D721Med (cell line): ENCODE measurements at regions not wholly inside any gene's neighbourhood (a gene's known extent, or its start where the extent isn't known, plus 50 kb on each side); places are given as distances from the start of the nearest gene placed in this dataset.

Experiments
- DNase-seq: peaks from one replicate; pipeline ENCODE4 v3.0.0; 2011; ENCODE audit warnings: low spot score; ENCODE audit not compliant: insufficient read length
- FAIRE-seq: peaks from 2 replicates; lab custom pipeline; 2011; peaks lifted over from hg19 to GRCh38; lab: Jason Lieb, UNC
- TF ChIP-seq, protein P1 (sequence below): IDR thresholded peaks from 2 replicates; pipeline ENCODE4 v1.5.1; 2012; ENCODE audit warnings: mild to moderate bottlenecking, control low read depth; ENCODE audit not compliant: insufficient read depth; ENCODE audit errors: missing control alignments

DNA sequence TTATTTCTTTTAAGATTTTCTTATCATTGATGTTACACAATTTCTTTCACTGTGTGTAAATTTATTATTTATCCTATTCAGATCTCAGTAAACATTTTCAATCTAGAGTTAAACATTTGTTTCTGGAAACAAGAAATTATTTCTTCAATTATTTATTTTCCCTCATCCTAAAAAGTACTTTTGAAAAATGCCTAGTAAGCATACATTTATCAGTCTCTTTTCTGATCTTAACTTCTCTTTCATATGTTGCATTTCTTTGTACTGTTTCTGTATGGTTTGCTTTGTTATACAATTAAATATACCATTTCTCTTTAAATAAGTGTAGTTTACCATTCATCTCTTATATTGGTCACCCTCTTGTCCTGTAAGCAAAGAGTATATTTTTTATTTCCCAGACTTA is 263.2 kb downstream of the C12orf50 start:
- FAIRE-seq: no peak
- TF ChIP-seq, protein P1, sequence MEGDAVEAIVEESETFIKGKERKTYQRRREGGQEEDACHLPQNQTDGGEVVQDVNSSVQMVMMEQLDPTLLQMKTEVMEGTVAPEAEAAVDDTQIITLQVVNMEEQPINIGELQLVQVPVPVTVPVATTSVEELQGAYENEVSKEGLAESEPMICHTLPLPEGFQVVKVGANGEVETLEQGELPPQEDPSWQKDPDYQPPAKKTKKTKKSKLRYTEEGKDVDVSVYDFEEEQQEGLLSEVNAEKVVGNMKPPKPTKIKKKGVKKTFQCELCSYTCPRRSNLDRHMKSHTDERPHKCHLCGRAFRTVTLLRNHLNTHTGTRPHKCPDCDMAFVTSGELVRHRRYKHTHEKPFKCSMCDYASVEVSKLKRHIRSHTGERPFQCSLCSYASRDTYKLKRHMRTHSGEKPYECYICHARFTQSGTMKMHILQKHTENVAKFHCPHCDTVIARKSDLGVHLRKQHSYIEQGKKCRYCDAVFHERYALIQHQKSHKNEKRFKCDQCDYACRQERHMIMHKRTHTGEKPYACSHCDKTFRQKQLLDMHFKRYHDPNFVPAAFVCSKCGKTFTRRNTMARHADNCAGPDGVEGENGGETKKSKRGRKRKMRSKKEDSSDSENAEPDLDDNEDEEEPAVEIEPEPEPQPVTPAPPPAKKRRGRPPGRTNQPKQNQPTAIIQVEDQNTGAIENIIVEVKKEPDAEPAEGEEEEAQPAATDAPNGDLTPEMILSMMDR: no peak
- no peak for DNase-seq

DNA sequence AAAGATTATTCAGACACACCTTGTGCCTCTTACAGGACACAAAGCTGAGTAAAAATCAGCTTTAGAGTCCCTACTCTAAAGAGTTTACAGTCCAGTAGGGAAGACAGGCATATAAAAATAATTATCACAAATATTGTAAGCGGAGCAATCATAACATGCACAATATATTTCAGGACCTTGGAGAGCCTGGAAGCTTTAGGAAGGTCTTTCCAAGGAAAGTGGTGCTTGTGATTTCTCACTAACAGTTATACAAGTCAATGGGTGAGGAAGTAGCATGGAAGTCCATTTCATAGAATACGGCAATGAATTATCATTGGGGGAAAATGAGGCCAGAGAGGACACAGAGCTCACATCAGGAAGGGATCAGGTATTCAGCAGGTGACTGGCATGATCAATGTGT is 268.3 kb downstream of the C12orf50 start:
- TF ChIP-seq, protein P1: no peak
- no peak for FAIRE-seq
- DNase-seq: no peak

DNA sequence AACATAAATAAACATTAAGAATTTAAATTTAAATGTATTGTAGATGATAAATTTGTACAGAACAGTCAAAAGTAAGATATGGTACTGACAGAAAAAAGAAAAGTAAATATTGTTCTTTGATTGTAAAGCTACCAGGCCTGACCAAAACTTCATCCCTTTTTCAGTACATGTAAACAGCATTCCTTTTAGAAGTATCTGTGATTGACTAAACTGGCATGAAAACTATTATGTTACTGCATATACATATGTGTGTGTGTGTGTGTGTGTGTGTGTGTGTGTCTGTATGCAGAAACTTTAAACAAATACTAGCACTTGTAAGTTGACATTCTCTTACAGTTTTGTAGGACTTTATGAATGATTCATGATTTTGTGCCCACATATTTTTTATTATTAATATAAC is 270.9 kb downstream of the C12orf50 start:
- FAIRE-seq (no peak), DNase-seq (no peak)
- TF ChIP-seq, protein P1: no peak

DNA sequence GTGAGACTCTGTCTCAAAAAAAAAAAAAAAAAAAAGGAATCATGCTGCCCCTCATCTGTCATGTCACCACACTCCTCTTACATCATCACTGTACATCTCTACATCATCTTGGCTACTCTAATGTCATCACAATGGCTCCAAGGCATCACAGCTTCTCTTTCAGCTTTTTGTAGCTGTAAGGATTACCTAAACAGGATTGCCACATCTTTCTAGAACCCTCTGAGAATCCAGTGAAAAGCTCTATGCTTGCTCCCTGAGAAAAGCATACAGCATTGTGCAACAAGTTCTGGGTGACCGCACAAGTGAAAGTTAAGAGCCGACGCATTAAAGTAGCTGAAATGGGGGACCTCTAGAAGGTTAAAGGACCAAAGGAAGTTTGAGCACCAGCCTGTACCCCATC is 272.5 kb downstream of the C12orf50 start:
- TF ChIP-seq, protein P1: no peak
- FAIRE-seq (no peak), DNase-seq (no peak)

DNA sequence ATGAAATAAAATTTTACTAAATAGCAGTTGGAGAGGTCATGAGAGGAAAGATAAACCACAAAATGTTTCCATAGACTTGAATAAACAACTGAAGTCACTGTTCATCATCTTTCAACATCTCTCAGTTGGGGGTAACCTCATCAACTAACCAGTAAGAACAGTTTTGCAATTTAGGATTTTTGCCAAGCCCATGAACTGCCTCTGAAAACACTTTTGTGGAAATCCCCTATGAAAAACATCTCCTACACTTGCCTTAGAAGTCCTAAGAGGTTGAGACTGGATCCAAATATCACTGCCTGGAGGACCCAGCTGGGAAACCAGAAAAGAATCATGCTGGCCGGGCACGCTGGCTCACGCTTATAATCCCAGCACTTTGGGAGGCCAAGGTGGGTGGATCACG is 273.1 kb downstream of the C12orf50 start:
- TF ChIP-seq, protein P1: no peak
- DNase-seq (no peak), FAIRE-seq (no peak)

DNA sequence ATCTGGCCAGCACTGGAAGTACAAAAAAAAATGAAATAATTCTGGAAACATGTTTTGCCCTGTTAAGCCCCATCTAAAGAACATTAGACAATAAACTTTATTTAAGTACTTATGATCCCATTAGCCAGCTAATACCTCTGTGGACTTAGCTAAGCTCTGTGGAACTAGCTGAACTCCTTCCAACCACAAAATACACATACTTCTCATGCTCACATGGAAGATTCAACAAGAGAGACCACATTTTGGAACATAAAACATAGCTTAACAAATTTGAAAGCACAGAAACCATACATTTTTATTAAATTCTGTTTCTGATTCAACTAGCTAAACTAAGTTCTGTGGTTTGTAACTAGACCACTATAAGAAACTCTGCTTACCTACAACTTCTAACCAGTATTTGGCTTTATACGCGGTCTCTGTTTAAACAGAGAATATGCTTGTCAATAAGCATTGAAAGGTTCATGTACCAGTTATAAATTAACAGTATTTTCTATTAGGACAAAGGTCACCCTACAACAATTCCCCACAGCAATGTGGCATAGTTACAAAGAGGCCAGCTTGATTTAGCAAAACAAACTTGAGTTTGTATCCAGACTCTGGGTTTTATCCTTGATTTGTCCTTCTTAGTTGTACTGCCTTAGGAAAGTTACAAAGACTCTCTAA is 300.1 kb downstream of the C12orf50 start:
- DNase-seq (no peak), FAIRE-seq (no peak)
- TF ChIP-seq, protein P1: no peak

DNA sequence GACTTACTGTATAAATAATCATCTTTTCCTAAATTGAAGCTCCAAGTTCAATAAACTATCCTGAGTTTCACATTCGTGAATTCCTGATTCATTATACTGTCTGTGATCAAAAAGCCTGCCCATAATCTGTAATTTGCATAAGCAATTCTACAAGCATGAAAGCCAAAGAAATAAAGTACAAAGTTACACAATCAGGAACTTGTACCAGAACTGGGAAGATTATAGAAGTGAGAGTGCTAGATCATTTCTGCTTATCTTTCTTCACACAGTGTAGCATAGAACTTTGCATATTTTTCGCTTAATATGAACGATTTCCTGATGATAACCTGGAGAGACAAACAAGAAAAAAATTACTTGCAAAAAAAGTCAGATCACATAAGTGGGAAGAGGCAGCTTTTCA is 308.2 kb downstream of the C12orf50 start:
- TF ChIP-seq, protein P1: no peak
- DNase-seq (no peak), FAIRE-seq (no peak)
